Testis (tissue), 2 donors: ENCODE measurements at regions not wholly inside any gene's neighbourhood (a gene's known extent, or its start where the extent isn't known, plus 50 kb on each side); places are given as distances from the start of the nearest gene placed in this dataset.

Source experiments
- CTCF ChIP-seq, 3 experiments: fragments of 450-650 bp in 2 of 3; fragments of 200-600 bp in 1 of 3; sonication (generic) in 1 of 3; IDR thresholded peaks; one replicate each; pipeline ENCODE4 v1.5.1; 2016 to 2019; ENCODE audit warnings: antibody characterized with exemption in 3 of 3, mild to moderate bottlenecking in 2 of 3, moderate library complexity in 1 of 3
- POLR2A ChIP-seq: fragments of 450-650 bp; IDR thresholded peaks from one replicate; pipeline ENCODE4 v1.6.1; 2017; ENCODE audit warnings: antibody characterized with exemption, mild to moderate bottlenecking, moderate library complexity

GRCh38 chr1:234773936-234774677 is 164.1 kb upstream of the IRF2BP2 start:
- TF ChIP-seq CTCF (IDR thresholded peaks at IDR 0.05) (no peak), POLR2A (no peak)
